Transverse colon (tissue), 4 donors: ENCODE measurements at regions not wholly inside any gene's neighbourhood (a gene's known extent, or its start where the extent isn't known, plus 50 kb on each side); places are given as distances from the start of the nearest gene placed in this dataset.

Experiments
- EP300 ChIP-seq: sonication (generic); formaldehyde crosslinking; IDR thresholded peaks from one replicate; pipeline ENCODE4 v1.6.1; 2017; ENCODE audit warnings: antibody characterized with exemption, low read depth
- POLR2A ChIP-seq: fragments of 450-650 bp; IDR thresholded peaks from one replicate; pipeline ENCODE4 v1.6.1; 2016; ENCODE audit warnings: antibody characterized with exemption, mild to moderate bottlenecking, moderate library complexity
- POLR2AphosphoS5 ChIP-seq, 3 donors: sonication (generic); formaldehyde crosslinking; IDR thresholded peaks; one replicate each; pipeline ENCODE4 v1.6.1; 2016; ENCODE audit warnings: antibody characterized with exemption in 3 of 3
- TF ChIP-seq, protein P1 (sequence below), 5 experiments: fragments of 200-600 bp in 3 of 5; fragments of 450-650 bp in 2 of 5; sonication (generic) in 3 of 5; IDR thresholded peaks; 1 replicate in 2 of 5; 2 replicates in 3 of 5; pipeline ENCODE4 v1.5.1; 2016 to 2017; ENCODE audit warnings: antibody characterized with exemption in 5 of 5, inconsistent platforms in 3 of 5, mild to moderate bottlenecking in 2 of 5, moderate library complexity in 1 of 5

GRCh38 chr3:89946884-89947283 lies 839.5 kb downstream of the EPHA3 start:
- TF ChIP-seq, protein P1, sequence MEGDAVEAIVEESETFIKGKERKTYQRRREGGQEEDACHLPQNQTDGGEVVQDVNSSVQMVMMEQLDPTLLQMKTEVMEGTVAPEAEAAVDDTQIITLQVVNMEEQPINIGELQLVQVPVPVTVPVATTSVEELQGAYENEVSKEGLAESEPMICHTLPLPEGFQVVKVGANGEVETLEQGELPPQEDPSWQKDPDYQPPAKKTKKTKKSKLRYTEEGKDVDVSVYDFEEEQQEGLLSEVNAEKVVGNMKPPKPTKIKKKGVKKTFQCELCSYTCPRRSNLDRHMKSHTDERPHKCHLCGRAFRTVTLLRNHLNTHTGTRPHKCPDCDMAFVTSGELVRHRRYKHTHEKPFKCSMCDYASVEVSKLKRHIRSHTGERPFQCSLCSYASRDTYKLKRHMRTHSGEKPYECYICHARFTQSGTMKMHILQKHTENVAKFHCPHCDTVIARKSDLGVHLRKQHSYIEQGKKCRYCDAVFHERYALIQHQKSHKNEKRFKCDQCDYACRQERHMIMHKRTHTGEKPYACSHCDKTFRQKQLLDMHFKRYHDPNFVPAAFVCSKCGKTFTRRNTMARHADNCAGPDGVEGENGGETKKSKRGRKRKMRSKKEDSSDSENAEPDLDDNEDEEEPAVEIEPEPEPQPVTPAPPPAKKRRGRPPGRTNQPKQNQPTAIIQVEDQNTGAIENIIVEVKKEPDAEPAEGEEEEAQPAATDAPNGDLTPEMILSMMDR (IDR thresholded peaks at IDR 0.05) = no peak
- peak; percentile 39 for TF ChIP-seq EP300
- peak; percentile 16 for TF ChIP-seq POLR2A
- peak in 2 of 3 donors; percentile 41 to 69 for TF ChIP-seq POLR2AphosphoS5 (IDR thresholded peaks at IDR 0.05)
